Sigmoid colon (tissue), 6 donors: ENCODE measurements at regions not wholly inside any gene's neighbourhood (a gene's known extent, or its start where the extent isn't known, plus 50 kb on each side); places are given as distances from the start of the nearest gene placed in this dataset.

Experiments
- DNase-seq: peaks from one replicate; pipeline ENCODE4 v3.0.0-alpha.2; 2019
- H3K27ac ChIP-seq, 4 donors: fragments of 200-600 bp; sonication (generic); one replicate each; pipeline ENCODE4 v1.5.1; 2016 to 2019; ENCODE audit warnings: mild to moderate bottlenecking in 1 of 4
- H3K27me3 ChIP-seq, 3 donors: fragments of 200-600 bp; sonication (generic); one replicate each; pipeline ENCODE4 v1.5.1; 2019; ENCODE audit warnings: mild to moderate bottlenecking in 1 of 3
- H3K36me3 ChIP-seq, 4 donors: fragments of 200-600 bp; sonication (generic); one replicate each; pipeline ENCODE4 v1.5.1; 2016 to 2019
- H3K4me1 ChIP-seq, 4 donors: fragments of 200-600 bp; sonication (generic); one replicate each; pipeline ENCODE4 v1.5.1; 2017 to 2019
- H3K4me3 ChIP-seq, 4 donors: fragments of 200-600 bp; sonication (generic); one replicate each; pipeline ENCODE4 v1.5.1; 2017 to 2019; ENCODE audit warnings: mild to moderate bottlenecking in 2 of 4, moderate library complexity in 1 of 4
- H3K9me3 ChIP-seq, 4 donors: fragments of 200-600 bp in 3 of 4; sonication (generic) in 3 of 4; one replicate each; pipeline versions ENCODE4 v1.5.1 to v1.6.1; 2013 to 2019
- CTCF ChIP-seq, 4 experiments: fragments of 450-650 bp in 3 of 4; fragments of 200-600 bp in 1 of 4; IDR thresholded peaks; one replicate each; pipeline ENCODE4 v1.5.1; 2016 to 2019; ENCODE audit warnings: antibody characterized with exemption in 4 of 4, mild to moderate bottlenecking in 3 of 4, moderate library complexity in 2 of 4
- EP300 ChIP-seq, 4 donors: sonication (generic); formaldehyde crosslinking; IDR thresholded peaks; one replicate each; pipeline ENCODE4 v1.6.1; 2017; ENCODE audit warnings: antibody characterized with exemption in 4 of 4
- POLR2A ChIP-seq, 2 donors: fragments of 450-650 bp; IDR thresholded peaks; one replicate each; pipeline ENCODE4 v1.6.1; 2016; ENCODE audit warnings: antibody characterized with exemption in 2 of 2, mild to moderate bottlenecking in 2 of 2, moderate library complexity in 2 of 2
- POLR2AphosphoS5 ChIP-seq, 4 donors: sonication (generic); formaldehyde crosslinking; IDR thresholded peaks; one replicate each; pipeline ENCODE4 v1.6.1; 2017; ENCODE audit warnings: antibody characterized with exemption in 4 of 4
- WGBS, 2 donors: extraction: QIAGEN DNeasy Blood & Tissue Kit; methylation state at CpG; one replicate each; pipeline ENCODE4 v1.1.7; 2013; 5-methylcytosine and 5-hydroxymethylcytosine counted together
- intact Hi-C: fragments of 100-400 bp; cut with DNase I; formaldehyde crosslinking; loops from one replicate; pipeline ENCODE4 v1.15.1; 2023
- donor health status: healthy with polysubstance abuse.
- donor health status: healthy.

DNA sequence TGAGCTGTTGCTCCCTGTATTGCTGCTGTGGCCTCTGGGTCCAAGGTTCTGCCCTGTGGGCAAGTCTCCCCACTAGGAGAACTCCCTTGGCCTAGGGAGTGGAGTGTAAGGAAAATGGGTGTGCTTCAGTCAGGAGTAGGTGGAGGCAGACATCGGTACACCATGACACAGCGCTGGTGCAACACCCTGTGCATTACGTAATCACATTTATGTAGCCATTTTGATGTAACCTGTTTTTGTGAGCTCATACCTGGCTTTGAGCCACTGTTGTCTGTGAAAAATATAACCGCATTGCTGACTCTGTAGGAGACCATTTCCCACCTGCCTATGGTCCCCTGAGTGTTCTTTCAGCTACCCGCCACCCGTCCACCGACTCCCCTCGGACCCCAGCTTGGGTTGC is 700.5 kb upstream of the AGA start:
- no peak overlapping the region for H3K27ac ChIP-seq
- H3K36me3 ChIP-seq = no peaks in the 10 kb centered on the region
- 95% methylated on average over 8 of the region's 8 CpGs for WGBS, 2 donors
- H3K27me3 ChIP-seq = no peaks in the 10 kb centered on the region
- no peaks in the 10 kb centered on the region for H3K4me1 ChIP-seq
- no peak for DNase-seq
- no peak overlapping the region for H3K4me3 ChIP-seq
- intact Hi-C loops = no loop called here
- H3K9me3 ChIP-seq = peaks cover 0 to 2% (median 0%) of the 10 kb centered on the region in 4 donors
- TF ChIP-seq POLR2AphosphoS5 (IDR thresholded peaks at IDR 0.05) (no peak), POLR2A (IDR thresholded peaks at IDR 0.05) (no peak), EP300 (IDR thresholded peaks at IDR 0.05) (no peak), CTCF (IDR thresholded peaks at IDR 0.05) (no peak)

DNA sequence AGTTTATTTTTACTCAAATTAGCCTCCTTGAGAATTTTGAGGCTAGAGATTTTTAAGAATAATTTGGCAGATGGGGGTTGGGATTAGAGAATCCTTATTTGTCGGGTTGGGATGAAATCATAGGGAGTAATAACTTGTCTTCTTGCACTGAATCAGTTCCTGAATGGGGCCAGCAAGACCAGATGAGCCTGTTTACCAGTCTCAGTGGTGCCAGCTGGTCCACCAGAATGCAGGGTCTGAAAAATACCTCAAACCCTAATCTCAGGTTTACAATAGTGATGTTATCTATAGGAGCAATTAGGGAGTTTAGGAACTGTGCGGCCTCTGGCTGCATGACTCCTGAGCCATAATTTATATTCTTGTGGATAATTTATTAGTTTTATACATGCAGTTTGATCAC is 705.9 kb upstream of the AGA start:
- intact Hi-C loops = no loop called here
- WGBS, 2 donors = 89 to 93% methylated on average over 2 of the region's 2 CpGs
- Histone ChIP-seq H3K4me1 (no peaks in the 10 kb centered on the region), H3K27ac (no peak overlapping the region), H3K27me3 (no peaks in the 10 kb centered on the region), H3K36me3 (no peaks in the 10 kb centered on the region), H3K9me3 (no peaks in the 10 kb centered on the region), H3K4me3 (no peak overlapping the region)
- no peak for DNase-seq
- TF ChIP-seq POLR2A (IDR thresholded peaks at IDR 0.05) (no peak), POLR2AphosphoS5 (IDR thresholded peaks at IDR 0.05) (no peak), EP300 (IDR thresholded peaks at IDR 0.05) (no peak), CTCF (IDR thresholded peaks at IDR 0.05) (no peak)

GRCh38 chr4:178165251-178165950 is 723.2 kb upstream of the AGA start:
- Histone ChIP-seq H3K27ac (no peak overlapping the region), H3K27me3 (no peaks in the 10 kb centered on the region), H3K9me3 (no peaks in the 10 kb centered on the region), H3K4me3 (no peak overlapping the region), H3K4me1 (no peaks in the 10 kb centered on the region), H3K36me3 (no peaks in the 10 kb centered on the region)
- WGBS, 2 donors = 76 to 78% methylated on average over 11 of the region's 11 CpGs
- DNase-seq = no peak
- intact Hi-C loops = no loop called here
- TF ChIP-seq CTCF (IDR thresholded peaks at IDR 0.05) (no peak), EP300 (IDR thresholded peaks at IDR 0.05) (no peak), POLR2A (IDR thresholded peaks at IDR 0.05) (no peak), POLR2AphosphoS5 (IDR thresholded peaks at IDR 0.05) (no peak)

DNA sequence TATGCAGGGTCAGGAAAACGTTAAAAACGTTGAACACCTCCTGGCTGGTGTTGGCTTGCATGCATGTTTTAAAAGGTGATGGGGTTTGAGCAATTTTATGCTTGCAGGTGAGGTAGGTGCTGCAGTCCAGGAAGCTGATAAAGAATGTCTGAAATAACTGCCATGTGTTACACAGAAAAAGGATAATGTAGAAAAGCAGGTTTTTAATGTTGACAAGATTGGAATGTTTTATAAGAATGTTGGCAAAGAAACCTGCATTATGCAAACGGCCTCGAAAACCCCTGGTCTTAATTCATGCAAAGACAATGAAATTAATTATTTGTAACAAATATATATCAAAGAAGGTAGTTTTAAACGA is 723.7 kb upstream of the AGA start:
- Histone ChIP-seq H3K27ac (no peak overlapping the region), H3K27me3 (no peaks in the 10 kb centered on the region), H3K4me3 (no peak overlapping the region), H3K9me3 (no peaks in the 10 kb centered on the region), H3K36me3 (no peaks in the 10 kb centered on the region), H3K4me1 (no peaks in the 10 kb centered on the region)
- DNase-seq = no peak
- intact Hi-C loops = no loop called here
- TF ChIP-seq POLR2A (IDR thresholded peaks at IDR 0.05) (no peak), CTCF (IDR thresholded peaks at IDR 0.05) (no peak), EP300 (IDR thresholded peaks at IDR 0.05) (no peak), POLR2AphosphoS5 (IDR thresholded peaks at IDR 0.05) (no peak)
- WGBS, 2 donors = 66 to 69% methylated on average over 5 of the region's 5 CpGs

- H3K9me3 ChIP-seq = no peaks in the 10 kb centered on the region
- TF ChIP-seq POLR2A (IDR thresholded peaks at IDR 0.05) (no peak), EP300 (IDR thresholded peaks at IDR 0.05) (no peak), POLR2AphosphoS5 (IDR thresholded peaks at IDR 0.05) (no peak), CTCF (IDR thresholded peaks at IDR 0.05) (no peak)
- DNase-seq = no peak
- H3K4me1 ChIP-seq = no peaks in the 10 kb centered on the region
- intact Hi-C loops = no loop called here
- H3K27me3 ChIP-seq = no peaks in the 10 kb centered on the region
- no peaks in the 10 kb centered on the region for H3K36me3 ChIP-seq
- 84% methylated on average over 6 of the region's 6 CpGs for WGBS, 2 donors
- H3K4me3 ChIP-seq = no peak overlapping the region
- no peak overlapping the region for H3K27ac ChIP-seq
These were observed 731.5 kb upstream of the AGA start for GRCh38 chr4:178173771-178174170.
